ENCODE measurements at regions not wholly inside any gene's neighbourhood (a gene's known extent, or its start where the extent isn't known, plus 50 kb on each side); places are given as distances from the start of the nearest gene placed in this dataset.
"Not testable (repeated sequence)": the region's sequence is repeated elsewhere in the genome, so short reads cannot be mapped to it uniquely, and the experiment has no call there.

DNA sequence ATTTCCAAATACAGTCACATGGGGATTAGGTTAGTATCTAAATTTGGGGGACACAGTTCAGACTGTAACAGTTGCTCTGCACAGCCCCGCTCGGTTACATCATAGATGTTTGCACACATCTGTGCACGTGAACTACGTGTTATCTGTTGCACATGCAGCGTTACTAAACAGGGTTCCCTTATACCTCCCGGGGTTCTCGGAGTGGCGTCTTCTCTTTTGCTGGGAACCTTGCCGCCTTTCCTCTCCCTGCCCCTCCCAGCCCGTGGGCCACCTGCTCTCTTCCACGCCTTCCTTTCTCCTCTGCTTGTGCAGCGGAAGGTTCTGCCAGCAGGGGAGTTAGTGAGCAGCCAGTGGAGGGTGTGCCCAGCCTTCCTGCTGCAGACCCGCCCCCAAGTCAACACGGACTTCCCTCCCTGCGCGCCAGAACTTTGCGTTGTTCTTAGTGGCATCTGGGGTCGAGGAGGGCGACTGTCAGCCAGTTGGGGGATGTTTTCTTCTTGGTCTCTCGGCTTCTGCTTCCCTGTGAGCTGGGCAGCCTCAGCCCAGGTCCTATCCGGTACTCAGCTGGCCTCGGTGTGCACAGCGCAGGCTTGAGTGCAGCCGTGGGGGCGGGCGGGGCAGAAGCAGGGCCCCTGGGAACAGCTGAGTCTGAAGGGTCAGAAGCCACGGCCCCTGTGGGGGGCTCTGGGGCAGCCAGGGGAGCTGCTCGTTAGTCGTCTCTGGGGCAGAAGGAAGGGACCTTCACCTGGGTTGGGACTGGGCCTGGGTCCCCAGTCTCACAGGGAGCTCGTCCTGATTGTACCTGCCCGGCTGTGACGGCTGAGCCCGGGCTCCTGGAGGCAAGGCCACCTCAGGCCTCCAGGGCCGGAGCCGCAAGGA is 146.7 kb downstream of the IGLL1 start:
- H3K27ac ChIP-seq: not testable (repeated sequence)
- peak overlapping the region; percentile 34 for H3K4me3 ChIP-seq
- DNase-seq (ENCODE audit: low spot score): peak; percentile 43
- TF ChIP-seq, protein P1, sequence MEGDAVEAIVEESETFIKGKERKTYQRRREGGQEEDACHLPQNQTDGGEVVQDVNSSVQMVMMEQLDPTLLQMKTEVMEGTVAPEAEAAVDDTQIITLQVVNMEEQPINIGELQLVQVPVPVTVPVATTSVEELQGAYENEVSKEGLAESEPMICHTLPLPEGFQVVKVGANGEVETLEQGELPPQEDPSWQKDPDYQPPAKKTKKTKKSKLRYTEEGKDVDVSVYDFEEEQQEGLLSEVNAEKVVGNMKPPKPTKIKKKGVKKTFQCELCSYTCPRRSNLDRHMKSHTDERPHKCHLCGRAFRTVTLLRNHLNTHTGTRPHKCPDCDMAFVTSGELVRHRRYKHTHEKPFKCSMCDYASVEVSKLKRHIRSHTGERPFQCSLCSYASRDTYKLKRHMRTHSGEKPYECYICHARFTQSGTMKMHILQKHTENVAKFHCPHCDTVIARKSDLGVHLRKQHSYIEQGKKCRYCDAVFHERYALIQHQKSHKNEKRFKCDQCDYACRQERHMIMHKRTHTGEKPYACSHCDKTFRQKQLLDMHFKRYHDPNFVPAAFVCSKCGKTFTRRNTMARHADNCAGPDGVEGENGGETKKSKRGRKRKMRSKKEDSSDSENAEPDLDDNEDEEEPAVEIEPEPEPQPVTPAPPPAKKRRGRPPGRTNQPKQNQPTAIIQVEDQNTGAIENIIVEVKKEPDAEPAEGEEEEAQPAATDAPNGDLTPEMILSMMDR (IDR thresholded peaks at IDR 0.05): peak; percentile 13

DNA sequence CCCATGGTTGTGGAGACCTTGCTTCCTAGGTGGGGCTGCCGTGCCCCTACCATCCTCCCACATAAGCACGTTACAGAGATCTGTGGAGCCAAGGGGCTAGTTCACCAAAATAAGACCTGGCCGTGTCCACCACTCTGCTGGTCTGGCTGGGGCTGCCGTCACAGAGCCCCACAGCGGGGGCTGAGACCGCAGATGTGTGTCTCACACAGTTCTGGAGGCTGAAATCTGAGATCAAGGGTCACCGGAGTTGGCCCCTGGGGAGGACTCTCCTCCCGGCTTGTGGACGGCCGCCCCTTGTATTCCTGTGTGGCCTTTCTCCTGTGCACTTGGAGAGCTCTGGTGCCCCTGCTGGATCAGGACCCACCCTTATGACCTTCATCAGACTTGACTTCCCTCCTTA is 147.4 kb downstream of the IGLL1 start:
- peak; percentile 31 for DNase-seq (ENCODE audit: low spot score)
- not testable (repeated sequence) for H3K27ac ChIP-seq
- H3K4me3 ChIP-seq: peak overlapping the region; percentile 34

DNA sequence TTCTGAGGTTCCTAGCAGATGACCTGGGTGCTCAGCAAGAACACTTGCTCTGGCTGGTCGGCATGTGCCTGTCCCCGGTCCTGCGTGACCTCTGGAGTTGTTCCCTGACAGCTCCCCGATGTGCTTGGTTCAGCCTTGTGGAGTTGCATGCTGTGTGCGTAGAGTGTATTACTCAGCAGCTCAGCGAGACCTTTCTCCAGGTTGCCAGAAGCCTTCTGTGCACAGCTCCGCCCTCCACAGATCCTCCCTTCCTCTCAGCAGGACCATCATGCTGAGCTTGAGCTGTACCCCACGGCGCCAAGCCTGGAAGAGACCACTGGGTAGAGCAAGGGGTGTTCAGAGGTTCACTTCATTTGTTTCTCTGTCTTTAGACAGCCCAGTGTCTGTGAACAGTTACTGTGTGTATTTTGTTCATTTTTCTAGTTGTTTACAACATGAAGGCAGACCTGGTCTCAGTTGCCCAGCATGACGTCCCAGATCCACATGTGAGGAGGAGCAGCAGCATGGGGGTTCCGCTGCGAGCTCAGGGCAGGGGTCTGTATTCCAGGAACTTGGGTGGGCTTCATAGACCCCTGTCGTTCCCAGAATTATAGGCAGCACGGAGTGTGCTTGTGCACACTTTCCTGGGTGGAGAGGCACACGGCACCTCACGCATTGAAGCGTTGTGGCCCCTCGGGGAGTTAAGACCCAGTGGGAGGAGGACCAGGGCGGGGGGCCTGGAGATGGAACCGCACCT is 148.6 kb downstream of the IGLL1 start:
- TF ChIP-seq, protein P1 (IDR thresholded peaks at IDR 0.05): no peak
- no peak overlapping the region for H3K4me3 ChIP-seq
- H3K27ac ChIP-seq: no peak overlapping the region
- DNase-seq (ENCODE audit: low spot score): no peak

DNA sequence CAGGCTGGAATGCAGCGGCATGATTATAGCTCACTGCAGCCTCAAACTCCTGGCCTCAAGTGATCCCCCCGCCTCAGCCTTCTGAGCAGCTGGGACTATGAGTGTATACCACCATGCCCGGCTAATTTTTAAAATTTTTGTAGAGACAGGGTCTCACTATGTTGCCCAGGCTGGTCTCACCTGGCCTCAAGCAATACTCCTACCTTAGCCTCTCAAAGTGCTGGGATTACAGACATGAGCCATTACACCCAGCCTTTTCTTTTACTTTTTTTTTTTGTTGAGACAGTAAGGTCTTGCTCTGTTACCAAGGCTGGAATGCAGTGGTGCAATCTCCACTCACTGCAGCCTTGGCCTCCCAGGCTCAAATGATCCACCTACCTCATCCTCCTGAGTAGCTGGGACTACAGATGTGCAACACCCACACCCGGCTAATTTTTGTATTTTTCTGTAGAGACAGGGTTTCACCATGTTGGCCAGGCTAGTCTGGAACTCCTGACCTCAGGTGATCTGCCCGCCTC is 155.5 kb downstream of the IGLL1 start:
- H3K27ac ChIP-seq; H3K4me3 ChIP-seq; DNase-seq (ENCODE audit: low spot score): not testable (repeated sequence)

DNA sequence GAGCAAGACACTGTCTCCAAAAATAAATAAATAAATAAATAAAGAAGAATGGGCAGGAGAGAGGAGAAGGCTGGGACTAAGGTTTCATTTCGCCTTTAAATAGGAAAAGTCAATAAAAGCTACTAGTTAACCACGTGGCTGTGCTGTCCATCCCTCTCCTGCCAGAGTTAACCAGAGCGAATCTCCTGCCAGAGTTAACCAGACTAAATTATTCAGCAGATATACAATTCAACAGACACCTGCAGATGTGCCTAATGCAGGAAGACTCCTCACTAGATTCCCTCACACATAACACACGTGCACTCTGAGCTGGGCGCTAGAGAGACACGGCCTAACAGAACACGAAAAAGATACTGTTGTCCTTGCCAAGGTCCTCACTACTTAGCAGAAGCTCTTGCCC is 156.1 kb downstream of the IGLL1 start:
- TF ChIP-seq, protein P1 (IDR thresholded peaks at IDR 0.05): no peak
- no peak for DNase-seq (ENCODE audit: low spot score)
- Histone ChIP-seq H3K4me3 (no peak overlapping the region), H3K27ac (no peak overlapping the region)

DNA sequence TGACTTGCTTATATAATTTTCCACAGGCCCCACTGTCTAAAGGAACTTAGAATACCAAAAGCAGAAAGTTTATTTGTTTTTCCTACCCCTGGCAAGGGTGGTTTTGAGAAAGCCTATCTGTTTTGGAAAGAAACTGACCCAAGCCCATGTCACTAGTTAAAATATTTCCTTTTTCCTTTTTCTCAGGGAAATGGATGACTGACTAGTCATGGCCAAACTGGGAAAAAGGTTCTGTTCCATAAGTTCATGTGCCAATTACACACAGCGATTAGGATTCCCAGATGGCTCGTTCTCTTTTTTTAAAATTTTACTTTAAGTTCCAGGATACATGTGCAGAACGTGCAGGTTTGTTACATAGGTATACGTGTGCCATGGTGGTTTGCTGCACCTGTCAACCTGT is 157.8 kb downstream of the IGLL1 start:
- H3K27ac ChIP-seq; DNase-seq (ENCODE audit: low spot score); H3K4me3 ChIP-seq: not testable (repeated sequence)

DNA sequence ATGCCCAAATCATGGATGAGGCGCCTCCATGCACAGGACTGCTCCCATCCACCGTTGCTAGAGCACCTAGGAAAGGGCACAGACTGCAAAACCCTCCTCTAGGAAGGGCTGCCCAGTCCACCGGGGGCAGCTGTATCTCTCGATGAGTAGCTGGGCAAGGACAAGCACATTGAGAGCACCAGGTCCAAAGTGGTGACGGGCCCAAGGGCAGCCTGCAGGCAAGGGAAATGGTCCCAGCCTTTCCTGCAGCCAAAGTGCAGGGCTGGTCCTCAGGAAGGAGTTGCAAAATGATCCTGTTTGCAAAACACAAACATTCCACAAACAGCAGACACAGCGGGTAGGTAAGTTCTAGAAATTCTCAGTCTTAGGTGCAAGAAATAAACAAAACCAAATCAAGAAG is 158.8 kb downstream of the IGLL1 start:
- not testable (repeated sequence) for H3K27ac ChIP-seq; DNase-seq (ENCODE audit: low spot score); H3K4me3 ChIP-seq

DNA sequence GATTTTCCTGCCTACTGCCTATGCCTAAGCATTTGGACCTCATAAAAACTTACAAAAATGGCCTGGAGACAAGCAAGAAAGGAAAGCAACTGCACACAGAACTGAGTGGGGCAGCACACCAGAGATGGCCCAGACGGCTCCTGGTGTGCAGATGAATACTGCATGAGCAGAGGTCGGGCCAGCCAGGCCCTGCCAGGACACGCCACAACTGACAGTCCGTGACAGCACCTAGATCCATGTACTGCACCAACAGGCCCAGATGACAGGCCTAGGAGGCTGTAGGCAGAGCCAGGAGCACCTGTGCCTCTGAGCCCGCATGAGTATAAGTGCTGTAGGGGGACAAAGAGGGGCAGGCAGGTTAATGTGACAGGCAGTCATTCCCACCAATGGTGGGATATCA is 160.2 kb downstream of the IGLL1 start:
- Histone ChIP-seq H3K27ac (no peak overlapping the region), H3K4me3 (no peak overlapping the region)
- TF ChIP-seq, protein P1 (IDR thresholded peaks at IDR 0.05): no peak
- no peak for DNase-seq (ENCODE audit: low spot score)

DNA sequence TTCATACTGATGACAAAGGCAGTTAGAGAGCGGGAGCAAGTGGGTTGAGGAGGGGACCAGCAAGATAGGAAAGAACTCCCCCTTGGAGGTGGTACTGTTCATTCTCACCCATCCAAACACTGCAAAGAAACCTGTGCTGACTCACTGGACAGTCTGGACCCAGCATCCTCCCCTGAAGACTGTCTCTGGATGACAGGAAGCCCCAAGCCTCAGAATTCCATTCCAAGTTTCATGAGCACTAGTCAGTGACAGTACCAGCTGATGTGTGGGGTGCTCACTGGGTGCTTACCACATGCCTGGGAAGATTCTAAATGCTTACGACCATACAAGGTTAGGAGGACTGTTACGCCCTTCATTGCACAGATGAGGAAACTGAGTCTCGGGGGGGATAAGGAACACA is 160.9 kb downstream of the IGLL1 start:
- H3K27ac ChIP-seq: no peak overlapping the region
- H3K4me3 ChIP-seq: no peak overlapping the region
- TF ChIP-seq, protein P1 (IDR thresholded peaks at IDR 0.05): no peak
- peak; percentile 40 for DNase-seq (ENCODE audit: low spot score)

Data from coronary artery (tissue), 2 donors.